ENCODE measurements at regions not wholly inside any gene's neighbourhood (a gene's known extent, or its start where the extent isn't known, plus 50 kb on each side); places are given as distances from the start of the nearest gene placed in this dataset.

GRCh38 chr13:22220151-22221135, 549.6 kb downstream of the FGF9 start:
- TF ChIP-seq POLR2A (IDR thresholded peaks at IDR 0.05; ENCODE audit: low read length) (no peak), GATA1 (IDR thresholded peaks at IDR 0.05; ENCODE audit: low read depth, low read length) (no peak)
